Calu3 (cell line): ENCODE measurements at regions not wholly inside any gene's neighbourhood (a gene's known extent, or its start where the extent isn't known, plus 50 kb on each side); places are given as distances from the start of the nearest gene placed in this dataset.

Experiments used
- BruUV-seq: library from RNA; stranded (reverse); fragments of 400-500 nt; replicated peaks from 2 replicates; lab custom pipeline; 2021; lab: Mats Ljungman, UMichigan
- CTCF ChIA-PET: fragments of 300-600 bp; sonication (Branson Sonifier 250); formaldehyde crosslinking; loops from one replicate; lab custom pipeline; 2022; ENCODE audit warnings: antibody characterized with exemption; lab: Charles Lee
- DNase-seq: peaks from one replicate; pipeline ENCODE4 v3.0.0; 2022
- H3K27ac Mint-ChIP-seq: one replicate; pipeline ENCODE4 v1.8.0; 2022; ENCODE audit warnings: mixed read lengths; ENCODE audit not compliant: unreplicated experiment
- H3K27me3 Mint-ChIP-seq: one replicate; pipeline ENCODE4 v1.8.0; 2022; ENCODE audit warnings: mixed read lengths; ENCODE audit not compliant: unreplicated experiment
- H3K36me3 Mint-ChIP-seq: one replicate; pipeline ENCODE4 v1.8.0; 2022; ENCODE audit warnings: mild to moderate bottlenecking, moderate library complexity, mixed read lengths; ENCODE audit not compliant: insufficient read depth, unreplicated experiment
- H3K4me1 Mint-ChIP-seq: one replicate; pipeline ENCODE4 v1.8.0; 2022; ENCODE audit warnings: mild to moderate bottlenecking, low read depth, mixed read lengths; ENCODE audit not compliant: unreplicated experiment
- H3K4me3 Mint-ChIP-seq: one replicate; pipeline ENCODE4 v1.8.0; 2022; ENCODE audit warnings: mild to moderate bottlenecking, low read depth, moderate library complexity, mixed read lengths; ENCODE audit not compliant: unreplicated experiment
- H3K9me3 Mint-ChIP-seq: one replicate; pipeline ENCODE4 v1.8.0; 2022; ENCODE audit warnings: low read depth, mixed read lengths; ENCODE audit not compliant: unreplicated experiment
- intact Hi-C: fragments of 100-400 bp; cut with micrococcal nuclease; formaldehyde crosslinking; loops from one replicate; pipeline ENCODE4 v1.10.0; 2022; ENCODE audit not compliant: unreplicated experiment
- TF ChIP-seq, protein P1 (sequence below): fragments of 200-600 bp; IDR thresholded peaks from one replicate; pipeline ENCODE4 v1.8.0; 2022; ENCODE audit warnings: antibody characterized with exemption; ENCODE audit not compliant: unreplicated experiment

DNA sequence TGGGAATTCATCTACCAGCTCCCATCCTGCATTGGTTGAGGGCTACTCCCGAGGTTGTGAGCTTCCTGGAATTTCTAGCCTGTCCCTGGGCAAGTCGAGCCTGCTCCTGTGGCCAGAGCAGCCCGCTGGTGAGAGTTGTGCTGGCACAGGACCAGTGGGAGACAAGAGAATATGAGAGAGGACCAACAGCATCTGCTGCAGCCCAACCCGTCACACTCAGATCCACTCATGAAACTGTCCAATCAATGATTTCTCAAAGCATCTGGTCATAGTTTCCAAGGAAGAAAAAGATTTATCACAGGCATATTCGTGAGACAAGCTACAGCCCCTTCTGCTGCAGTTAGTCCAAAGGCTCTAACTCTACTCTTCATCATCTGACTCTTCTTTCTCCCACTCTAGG lies 64.4 kb upstream of the RAI14 start:
- intact Hi-C loops = no loop called here
- CTCF ChIA-PET = interaction anchor here (1.5 kb wide), 1 partner anchor 9 kb away, joined by 3 read pairs; no protein-coding TSS in a partner anchor
- no peaks in the 10 kb centered on the region for H3K36me3 Mint-ChIP-seq

DNA sequence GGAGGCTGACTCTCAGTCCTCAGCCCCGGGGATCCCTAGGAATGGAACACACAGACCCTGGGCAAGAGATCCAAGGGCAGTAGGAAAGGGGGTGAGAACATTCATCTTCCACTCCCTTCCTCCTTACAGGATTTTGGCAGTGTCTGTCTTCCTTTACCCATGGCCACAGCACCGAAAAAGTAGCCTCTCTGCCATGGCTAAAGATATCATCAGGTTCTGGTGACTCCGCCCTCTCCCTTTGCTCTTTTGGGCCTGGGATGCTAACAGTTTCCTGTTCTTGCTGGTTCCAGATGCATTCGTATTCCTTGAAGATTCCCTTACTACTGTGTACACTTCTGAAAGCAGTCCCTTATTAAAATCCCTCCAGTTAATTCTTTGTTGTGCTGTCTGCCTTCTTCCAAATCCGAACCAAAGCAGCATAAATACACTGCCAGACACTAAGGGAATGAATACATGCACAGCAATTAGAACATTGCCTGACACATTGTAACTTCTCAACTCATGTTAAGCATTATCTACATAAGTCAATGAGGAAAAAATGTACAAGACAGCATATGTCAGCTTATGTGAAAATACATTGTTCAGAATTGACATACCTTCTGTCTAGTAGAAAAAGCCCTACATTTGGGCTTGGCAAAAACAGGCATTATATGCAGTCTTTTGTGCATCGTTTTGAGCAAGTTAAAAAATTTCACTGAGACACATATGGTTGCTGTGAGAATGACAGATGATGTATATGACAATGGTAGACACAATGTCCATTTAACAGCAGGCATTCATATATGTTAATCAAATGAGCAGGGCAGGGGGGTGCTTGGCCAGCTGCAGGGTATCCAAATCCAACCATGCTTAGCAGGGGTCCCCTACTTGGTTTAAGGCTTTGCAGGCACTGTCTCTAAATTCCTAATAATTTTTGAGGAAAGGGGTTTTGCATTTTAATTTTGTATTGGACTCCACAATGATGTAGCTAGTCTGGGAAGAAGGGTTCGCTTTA lies 58.8 kb upstream of the RAI14 start:
- Mint-ChIP-seq H3K27ac (peak overlapping the region; percentile 85), H3K4me1 (peaks cover 42% of the 10 kb centered on the region), H3K9me3 (peaks cover 2% of the 10 kb centered on the region), H3K27me3 (no peaks in the 10 kb centered on the region), H3K36me3 (no peaks in the 10 kb centered on the region), H3K4me3 (no peak overlapping the region)
- no TSS peak for BruUV-seq
- intact Hi-C loops = loop anchor here (5.0 kb wide), 1 partner anchor 90 kb away; no protein-coding TSS in a partner anchor
- no peak for DNase-seq
- TF ChIP-seq, protein P1, sequence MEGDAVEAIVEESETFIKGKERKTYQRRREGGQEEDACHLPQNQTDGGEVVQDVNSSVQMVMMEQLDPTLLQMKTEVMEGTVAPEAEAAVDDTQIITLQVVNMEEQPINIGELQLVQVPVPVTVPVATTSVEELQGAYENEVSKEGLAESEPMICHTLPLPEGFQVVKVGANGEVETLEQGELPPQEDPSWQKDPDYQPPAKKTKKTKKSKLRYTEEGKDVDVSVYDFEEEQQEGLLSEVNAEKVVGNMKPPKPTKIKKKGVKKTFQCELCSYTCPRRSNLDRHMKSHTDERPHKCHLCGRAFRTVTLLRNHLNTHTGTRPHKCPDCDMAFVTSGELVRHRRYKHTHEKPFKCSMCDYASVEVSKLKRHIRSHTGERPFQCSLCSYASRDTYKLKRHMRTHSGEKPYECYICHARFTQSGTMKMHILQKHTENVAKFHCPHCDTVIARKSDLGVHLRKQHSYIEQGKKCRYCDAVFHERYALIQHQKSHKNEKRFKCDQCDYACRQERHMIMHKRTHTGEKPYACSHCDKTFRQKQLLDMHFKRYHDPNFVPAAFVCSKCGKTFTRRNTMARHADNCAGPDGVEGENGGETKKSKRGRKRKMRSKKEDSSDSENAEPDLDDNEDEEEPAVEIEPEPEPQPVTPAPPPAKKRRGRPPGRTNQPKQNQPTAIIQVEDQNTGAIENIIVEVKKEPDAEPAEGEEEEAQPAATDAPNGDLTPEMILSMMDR = no peak
- CTCF ChIA-PET = interaction anchor here (0.6 to 1.6 kb wide), 4 partner anchors 11 to 318 kb away, joined by 3 to 6 read pairs (median 4); partner anchors contain the start of genes BRIX1, RAD1 and RAI14

More for the DNA sequence above, 64.4 kb upstream of the RAI14 start:
- no TSS peak for BruUV-seq
- Mint-ChIP-seq H3K9me3 (no peaks in the 10 kb centered on the region), H3K4me1 (peaks cover 17% of the 10 kb centered on the region), H3K27me3 (no peaks in the 10 kb centered on the region), H3K27ac (no peak overlapping the region), H3K4me3 (no peak overlapping the region)
- TF ChIP-seq, protein P1 = no peak
- no peak for DNase-seq

DNA sequence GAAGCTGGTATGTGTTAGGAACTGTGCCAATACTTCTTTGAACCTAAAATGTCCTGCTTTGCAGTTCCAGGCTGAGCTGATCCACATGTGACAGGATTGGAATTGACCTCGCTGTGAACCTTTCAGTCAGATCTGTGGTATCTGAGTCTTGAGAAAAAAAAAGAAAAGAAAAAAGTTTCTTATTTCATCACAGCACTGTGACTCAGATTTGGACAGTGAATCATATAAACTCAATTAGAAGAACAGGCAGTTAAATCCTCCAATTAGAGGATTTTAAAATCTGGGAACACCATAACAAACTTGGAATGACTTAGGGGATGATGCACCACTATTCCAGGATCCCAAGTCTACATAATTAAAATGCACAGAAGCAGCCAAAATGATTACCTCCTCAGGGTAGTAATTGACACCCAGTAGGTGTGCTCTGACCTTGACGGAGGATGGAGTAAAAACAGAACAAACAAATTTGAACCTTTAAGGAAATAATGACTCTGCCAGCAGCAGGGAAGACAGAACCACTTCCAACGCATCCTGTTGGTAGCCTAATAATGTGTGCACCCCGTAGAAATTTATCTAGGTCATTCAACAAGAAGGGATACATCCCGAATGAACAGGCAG lies 57.8 kb upstream of the RAI14 start:
- peak overlapping the region; percentile 85 for H3K27ac Mint-ChIP-seq

More for the DNA sequence above, 57.8 kb upstream of the RAI14 start:
- TF ChIP-seq, protein P1 = no peak
- Mint-ChIP-seq H3K4me3 (peak overlapping the region; percentile 14), H3K27me3 (no peaks in the 10 kb centered on the region), H3K36me3 (no peaks in the 10 kb centered on the region), H3K4me1 (peaks cover 42% of the 10 kb centered on the region), H3K9me3 (peaks cover 2% of the 10 kb centered on the region)
- DNase-seq = peak; percentile 55
- no TSS peak for BruUV-seq
- CTCF ChIA-PET = interaction anchor here (0.6 to 1.6 kb wide), 4 partner anchors 12 to 317 kb away, joined by 3 to 6 read pairs (median 4); partner anchors contain the start of genes BRIX1, RAD1 and RAI14
- intact Hi-C loops = loop anchor here (5.0 kb wide), 1 partner anchor 89 kb away; no protein-coding TSS in a partner anchor
